HepG2 (cell line): ENCODE measurements at regions not wholly inside any gene's neighbourhood (a gene's known extent, or its start where the extent isn't known, plus 50 kb on each side); places are given as distances from the start of the nearest gene placed in this dataset.

Experiments used
- ATAC-seq: fragments of 200-7000 bp; cut with Tn5 transposase; 3 replicates; pipeline ENCODE4 v1.9.1; 2020; ENCODE audit warnings: mild to moderate bottlenecking, moderate library complexity
- BruUV-seq: library from RNA; stranded (reverse); fragments of 400-500 nt; replicated peaks from 2 replicates; lab custom pipeline; 2021; lab: Mats Ljungman, UMichigan
- CTCF ChIA-PET: fragments of 300-600 bp; formaldehyde crosslinking; extraction: SDS; loops from one replicate; lab custom pipeline; 2021; ENCODE audit warnings: low total read pairs, inconsistent platforms, low intra/inter-chr PET ratio; lab: Yijun Ruan, JAX
- POLR2A ChIA-PET: fragments of 350-600 bp; sonication (Branson Sonifier 250); formaldehyde crosslinking; loops from one replicate; lab custom pipeline; 2020; ENCODE audit warnings: antibody characterized with exemption, inconsistent platforms; lab: Yijun Ruan, JAX
- DNase-seq: peaks from one replicate; pipeline ENCODE4 v3.0.0-alpha.2; 2015; ENCODE audit warnings: low spot score
- FAIRE-seq: peaks from 3 replicates; lab custom pipeline; 2011; peaks lifted over from hg19 to GRCh38; lab: Jason Lieb, UNC
- H2AFZ ChIP-seq: one replicate; pipeline ENCODE4 v1.6.1; 2011; ENCODE audit warnings: low read length, inconsistent platforms
- H3K27ac ChIP-seq: fragments of 300-600 bp; 3 replicates; pipeline ENCODE4 v1.8.0; 2011; ENCODE audit warnings: mixed run types, mild to moderate bottlenecking, mixed read lengths, low read length, inconsistent platforms; ENCODE audit not compliant: insufficient read depth; ENCODE audit errors: extremely low read length
- H3K27me3 ChIP-seq, 2 experiments: fragments of 200-600 bp in 1 of 2; 2 replicates in 1 of 2; 3 replicates in 1 of 2; pipeline versions ENCODE4 v1.6.0 to v1.8.0; 2011; ENCODE audit warnings: low read length in 2 of 2, mild to moderate bottlenecking in 2 of 2, moderate library complexity in 2 of 2, inconsistent platforms in 1 of 2; ENCODE audit not compliant: insufficient read depth in 2 of 2, control insufficient read depth in 1 of 2
- H3K36me3 ChIP-seq, 2 experiments: fragments of 200-600 bp in 1 of 2; replicated peaks in 1 of 2; 2 replicates in 1 of 2; 3 replicates in 1 of 2; pipeline versions ENCODE4 v1.5.1 to v1.8.0; 2011; ENCODE audit warnings: low read length in 2 of 2, inconsistent platforms in 1 of 2; ENCODE audit not compliant: insufficient read depth in 2 of 2, control insufficient read depth in 1 of 2
- H3K4me1 ChIP-seq: 2 replicates; pipeline ENCODE4 v1.5.1; 2012; ENCODE audit warnings: low read length, inconsistent platforms; ENCODE audit not compliant: insufficient read depth
- H3K4me2 ChIP-seq: 2 replicates; pipeline ENCODE4 v1.6.0; 2011; ENCODE audit warnings: low read depth, low read length, inconsistent platforms
- H3K4me3 ChIP-seq, 3 experiments: fragments of 200-600 bp in 1 of 3; sonication (generic), shearing (Covaris generic) in 1 of 3; replicated peaks in 1 of 3; 2 replicates each; pipeline ENCODE4 v1.5.1; 2011 to 2016; ENCODE audit warnings: low read length in 3 of 3, inconsistent platforms in 2 of 3, low read depth in 2 of 3, mild to moderate bottlenecking in 2 of 3, control low read depth in 1 of 3, mixed read lengths in 1 of 3; ENCODE audit not compliant: insufficient read depth in 1 of 3
- H3K79me2 ChIP-seq: one replicate; pipeline ENCODE4 v1.6.1; 2011; ENCODE audit warnings: low read length, inconsistent platforms; ENCODE audit not compliant: insufficient read depth
- H3K9ac ChIP-seq: 2 replicates; pipeline ENCODE4 v1.6.0; 2011; ENCODE audit warnings: mild to moderate bottlenecking, low read depth, low read length, inconsistent platforms; ENCODE audit not compliant: insufficient read depth
- H3K9me3 ChIP-seq: 2 replicates; pipeline ENCODE4 v1.5.1; 2012; ENCODE audit warnings: mild to moderate bottlenecking, low read length
- H4K20me1 ChIP-seq: 2 replicates; pipeline ENCODE4 v1.6.0; 2011; ENCODE audit warnings: inconsistent platforms, mild to moderate bottlenecking, low read length, moderate library complexity; ENCODE audit not compliant: insufficient read depth
- AGO1 ChIP-seq: fragments of 200-400 bp; formaldehyde crosslinking; IDR thresholded peaks from 2 replicates; pipeline ENCODE4 v1.6.1; 2017; ENCODE audit warnings: mild to moderate bottlenecking, low read depth, low read length, moderate library complexity; ENCODE audit not compliant: poor library complexity, severe bottlenecking
- EZH2 ChIP-seq: conservative IDR thresholded peaks from 2 replicates; pipeline ENCODE4 v1.6.1; 2012; ENCODE audit warnings: mild to moderate bottlenecking, low read depth, low read length, moderate library complexity
- MXI1 ChIP-seq: IDR thresholded peaks from 3 replicates; pipeline ENCODE4 v1.6.1; 2012; ENCODE audit warnings: low read depth, low read length, inconsistent platforms, borderline replicate concordance
- TBP ChIP-seq: sonication (generic); formaldehyde crosslinking; IDR thresholded peaks from 2 replicates; pipeline ENCODE4 v1.5.0; 2020; ENCODE audit warnings: missing genetic modification reagents
- THYN1 ChIP-seq: sonication (generic); formaldehyde crosslinking; IDR thresholded peaks from 2 replicates; pipeline ENCODE4 v1.8.1; 2023; ENCODE audit warnings: low read depth, mild to moderate bottlenecking, moderate library complexity, missing genetic modification reagents, borderline replicate concordance
- YEATS2 ChIP-seq: sonication (generic); formaldehyde crosslinking; IDR thresholded peaks from 2 replicates; pipeline ENCODE4 v1.4.0; 2020; ENCODE audit warnings: missing genetic modification reagents, borderline replicate concordance
- ZC3H4 ChIP-seq: sonication (generic); formaldehyde crosslinking; IDR thresholded peaks from 2 replicates; pipeline ENCODE4 v1.4.0; 2020; ENCODE audit warnings: missing genetic modification reagents, borderline replicate concordance
- ZNF496 ChIP-seq: sonication (generic); formaldehyde crosslinking; IDR thresholded peaks from 2 replicates; pipeline ENCODE4 v1.8.1; 2023; ENCODE audit warnings: mild to moderate bottlenecking, moderate library complexity, missing genetic modification reagents; ENCODE audit not compliant: insufficient replicate concordance
- ZNF589 ChIP-seq: sonication (generic); formaldehyde crosslinking; conservative IDR thresholded peaks from 2 replicates; pipeline ENCODE4 v1.8.0; 2022; ENCODE audit warnings: mild to moderate bottlenecking, moderate library complexity, missing genetic modification reagents
- ZNF713 ChIP-seq: sonication (generic); formaldehyde crosslinking; IDR thresholded peaks from 2 replicates; pipeline ENCODE4 v1.4.0; 2020; ENCODE audit warnings: mild to moderate bottlenecking, missing genetic modification reagents
- WGBS: methylation state at CpG from one replicate; pipeline ENCODE4 v1.1.6; 2017; ENCODE audit warnings: low lambda C conversion rate; 5-methylcytosine and 5-hydroxymethylcytosine counted together
- in situ Hi-C: cut with HindIII; loops from 2 replicates; pipeline ENCODE4 v1.10.0; 2017; ENCODE audit warnings: low pct_unique_long_range_greater_than_20kb; ENCODE audit not compliant: extremely low pct_ligation_motif_present
- intact Hi-C: fragments of 100-400 bp; cut with micrococcal nuclease; formaldehyde crosslinking; loops from one replicate; pipeline ENCODE4 v1.10.0; 2022; ENCODE audit not compliant: unreplicated experiment
- TF ChIP-seq, protein P1 (sequence below): sonication (generic); formaldehyde crosslinking; IDR thresholded peaks from 2 replicates; pipeline ENCODE4 v1.4.0; 2020; ENCODE audit warnings: missing genetic modification reagents
- TF ChIP-seq, protein P2 (sequence below): sonication (generic); formaldehyde crosslinking; IDR thresholded peaks from 2 replicates; pipeline ENCODE4 v1.5.1; 2020; ENCODE audit warnings: missing genetic modification reagents, mild to moderate bottlenecking, borderline replicate concordance
- TF ChIP-seq, protein P3 (sequence below): sonication (generic); formaldehyde crosslinking; IDR thresholded peaks from 2 replicates; pipeline ENCODE4 v1.5.0; 2020; ENCODE audit warnings: missing genetic modification reagents
- TF ChIP-seq, protein P4 (sequence below): sonication (generic); formaldehyde crosslinking; IDR thresholded peaks from 2 replicates; pipeline ENCODE4 v1.4.0; 2020; ENCODE audit warnings: missing genetic modification reagents, mild to moderate bottlenecking, borderline replicate concordance

DNA sequence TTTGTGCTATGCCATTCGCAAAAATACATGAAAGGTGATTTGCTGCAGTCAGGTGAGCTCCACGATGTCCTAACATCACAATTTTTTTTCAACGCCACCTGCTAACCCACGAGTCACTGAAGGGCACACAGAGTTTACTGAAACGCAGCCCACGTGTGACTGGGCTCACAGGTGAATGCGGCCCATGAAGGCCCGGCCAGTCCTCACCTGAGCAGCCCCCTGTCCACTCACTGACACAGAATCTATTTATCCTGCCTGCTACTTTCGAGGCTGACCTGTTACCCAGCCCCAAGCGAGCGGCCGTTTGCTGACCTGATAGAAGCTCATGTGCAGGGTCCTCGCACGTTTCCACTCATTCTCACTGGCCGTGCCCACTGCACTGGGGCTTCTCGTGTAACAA lies 121.9 kb upstream of the SOX1 start:
- Histone ChIP-seq H3K4me1 (no peaks in the 10 kb centered on the region), H3K27me3 (peaks cover 3 to 38% of the 10 kb centered on the region in 2 experiments), H3K9ac (no peak overlapping the region), H3K27ac (no peak overlapping the region), H4K20me1 (no peaks in the 10 kb centered on the region), H3K36me3 (no peaks in the 10 kb centered on the region), H3K79me2 (no peaks in the 10 kb centered on the region), H3K9me3 (peaks cover 8% of the 10 kb centered on the region; the same call in 1 of the 2 replicates), H3K4me2 (no peak overlapping the region), H2AFZ (no peak overlapping the region), H3K4me3 (no peak overlapping the region)
- CTCF ChIA-PET: no interaction called here
- DNase-seq (no peak), FAIRE-seq (no peak), ATAC-seq (no peak)
- POLR2A ChIA-PET: no interaction called here
- 3% methylated on average over 5 of the region's 16 CpGs for WGBS
- BruUV-seq: no TSS peak
- in situ Hi-C loops: no loop called here
- intact Hi-C loops: no loop called here
- TF ChIP-seq TBP (CRISPR knock-in tag): no peak
- no peak for TF ChIP-seq AGO1
- no peak for TF ChIP-seq YEATS2
- no peak for TF ChIP-seq THYN1 (CRISPR knock-in tag)
- TF ChIP-seq, protein P1, sequence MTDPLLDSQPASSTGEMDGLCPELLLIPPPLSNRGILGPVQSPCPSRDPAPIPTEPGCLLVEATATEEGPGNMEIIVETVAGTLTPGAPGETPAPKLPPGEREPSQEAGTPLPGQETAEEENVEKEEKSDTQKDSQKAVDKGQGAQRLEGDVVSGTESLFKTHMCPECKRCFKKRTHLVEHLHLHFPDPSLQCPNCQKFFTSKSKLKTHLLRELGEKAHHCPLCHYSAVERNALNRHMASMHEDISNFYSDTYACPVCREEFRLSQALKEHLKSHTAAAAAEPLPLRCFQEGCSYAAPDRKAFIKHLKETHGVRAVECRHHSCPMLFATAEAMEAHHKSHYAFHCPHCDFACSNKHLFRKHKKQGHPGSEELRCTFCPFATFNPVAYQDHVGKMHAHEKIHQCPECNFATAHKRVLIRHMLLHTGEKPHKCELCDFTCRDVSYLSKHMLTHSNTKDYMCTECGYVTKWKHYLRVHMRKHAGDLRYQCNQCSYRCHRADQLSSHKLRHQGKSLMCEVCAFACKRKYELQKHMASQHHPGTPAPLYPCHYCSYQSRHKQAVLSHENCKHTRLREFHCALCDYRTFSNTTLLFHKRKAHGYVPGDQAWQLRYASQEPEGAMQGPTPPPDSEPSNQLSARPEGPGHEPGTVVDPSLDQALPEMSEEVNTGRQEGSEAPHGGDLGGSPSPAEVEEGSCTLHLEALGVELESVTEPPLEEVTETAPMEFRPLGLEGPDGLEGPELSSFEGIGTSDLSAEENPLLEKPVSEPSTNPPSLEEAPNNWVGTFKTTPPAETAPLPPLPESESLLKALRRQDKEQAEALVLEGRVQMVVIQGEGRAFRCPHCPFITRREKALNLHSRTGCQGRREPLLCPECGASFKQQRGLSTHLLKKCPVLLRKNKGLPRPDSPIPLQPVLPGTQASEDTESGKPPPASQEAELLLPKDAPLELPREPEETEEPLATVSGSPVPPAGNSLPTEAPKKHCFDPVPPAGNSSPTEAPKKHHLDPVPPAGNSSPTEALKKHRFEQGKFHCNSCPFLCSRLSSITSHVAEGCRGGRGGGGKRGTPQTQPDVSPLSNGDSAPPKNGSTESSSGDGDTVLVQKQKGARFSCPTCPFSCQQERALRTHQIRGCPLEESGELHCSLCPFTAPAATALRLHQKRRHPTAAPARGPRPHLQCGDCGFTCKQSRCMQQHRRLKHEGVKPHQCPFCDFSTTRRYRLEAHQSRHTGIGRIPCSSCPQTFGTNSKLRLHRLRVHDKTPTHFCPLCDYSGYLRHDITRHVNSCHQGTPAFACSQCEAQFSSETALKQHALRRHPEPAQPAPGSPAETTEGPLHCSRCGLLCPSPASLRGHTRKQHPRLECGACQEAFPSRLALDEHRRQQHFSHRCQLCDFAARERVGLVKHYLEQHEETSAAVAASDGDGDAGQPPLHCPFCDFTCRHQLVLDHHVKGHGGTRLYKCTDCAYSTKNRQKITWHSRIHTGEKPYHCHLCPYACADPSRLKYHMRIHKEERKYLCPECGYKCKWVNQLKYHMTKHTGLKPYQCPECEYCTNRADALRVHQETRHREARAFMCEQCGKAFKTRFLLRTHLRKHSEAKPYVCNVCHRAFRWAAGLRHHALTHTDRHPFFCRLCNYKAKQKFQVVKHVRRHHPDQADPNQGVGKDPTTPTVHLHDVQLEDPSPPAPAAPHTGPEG: no peak
- TF ChIP-seq, protein P2, sequence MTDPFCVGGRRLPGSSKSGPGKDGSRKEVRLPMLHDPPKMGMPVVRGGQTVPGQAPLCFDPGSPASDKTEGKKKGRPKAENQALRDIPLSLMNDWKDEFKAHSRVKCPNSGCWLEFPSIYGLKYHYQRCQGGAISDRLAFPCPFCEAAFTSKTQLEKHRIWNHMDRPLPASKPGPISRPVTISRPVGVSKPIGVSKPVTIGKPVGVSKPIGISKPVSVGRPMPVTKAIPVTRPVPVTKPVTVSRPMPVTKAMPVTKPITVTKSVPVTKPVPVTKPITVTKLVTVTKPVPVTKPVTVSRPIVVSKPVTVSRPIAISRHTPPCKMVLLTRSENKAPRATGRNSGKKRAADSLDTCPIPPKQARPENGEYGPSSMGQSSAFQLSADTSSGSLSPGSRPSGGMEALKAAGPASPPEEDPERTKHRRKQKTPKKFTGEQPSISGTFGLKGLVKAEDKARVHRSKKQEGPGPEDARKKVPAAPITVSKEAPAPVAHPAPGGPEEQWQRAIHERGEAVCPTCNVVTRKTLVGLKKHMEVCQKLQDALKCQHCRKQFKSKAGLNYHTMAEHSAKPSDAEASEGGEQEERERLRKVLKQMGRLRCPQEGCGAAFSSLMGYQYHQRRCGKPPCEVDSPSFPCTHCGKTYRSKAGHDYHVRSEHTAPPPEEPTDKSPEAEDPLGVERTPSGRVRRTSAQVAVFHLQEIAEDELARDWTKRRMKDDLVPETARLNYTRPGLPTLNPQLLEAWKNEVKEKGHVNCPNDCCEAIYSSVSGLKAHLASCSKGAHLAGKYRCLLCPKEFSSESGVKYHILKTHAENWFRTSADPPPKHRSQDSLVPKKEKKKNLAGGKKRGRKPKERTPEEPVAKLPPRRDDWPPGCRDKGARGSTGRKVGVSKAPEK (CRISPR knock-in tag): no peak
- TF ChIP-seq, protein P3, sequence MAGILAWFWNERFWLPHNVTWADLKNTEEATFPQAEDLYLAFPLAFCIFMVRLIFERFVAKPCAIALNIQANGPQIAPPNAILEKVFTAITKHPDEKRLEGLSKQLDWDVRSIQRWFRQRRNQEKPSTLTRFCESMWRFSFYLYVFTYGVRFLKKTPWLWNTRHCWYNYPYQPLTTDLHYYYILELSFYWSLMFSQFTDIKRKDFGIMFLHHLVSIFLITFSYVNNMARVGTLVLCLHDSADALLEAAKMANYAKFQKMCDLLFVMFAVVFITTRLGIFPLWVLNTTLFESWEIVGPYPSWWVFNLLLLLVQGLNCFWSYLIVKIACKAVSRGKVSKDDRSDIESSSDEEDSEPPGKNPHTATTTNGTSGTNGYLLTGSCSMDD (CRISPR knock-in tag): no peak
- TF ChIP-seq ZNF589 (CRISPR knock-in tag): no peak
- no peak for TF ChIP-seq ZC3H4
- no peak for TF ChIP-seq EZH2
- TF ChIP-seq, protein P4, sequence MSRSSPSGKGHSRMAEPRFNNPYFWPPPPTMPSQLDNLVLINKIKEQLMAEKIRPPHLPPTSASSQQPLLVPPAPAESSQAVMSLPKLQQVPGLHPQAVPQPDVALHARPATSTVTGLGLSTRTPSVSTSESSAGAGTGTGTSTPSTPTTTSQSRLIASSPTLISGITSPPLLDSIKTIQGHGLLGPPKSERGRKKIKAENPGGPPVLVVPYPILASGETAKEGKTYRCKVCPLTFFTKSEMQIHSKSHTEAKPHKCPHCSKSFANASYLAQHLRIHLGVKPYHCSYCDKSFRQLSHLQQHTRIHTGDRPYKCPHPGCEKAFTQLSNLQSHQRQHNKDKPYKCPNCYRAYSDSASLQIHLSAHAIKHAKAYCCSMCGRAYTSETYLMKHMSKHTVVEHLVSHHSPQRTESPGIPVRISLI (CRISPR knock-in tag): no peak
- no peak for TF ChIP-seq ZNF713 (CRISPR knock-in tag)
- TF ChIP-seq ZNF496 (CRISPR knock-in tag): no peak
- no peak for TF ChIP-seq MXI1
